H1 (cell line): ENCODE measurements at regions not wholly inside any gene's neighbourhood (a gene's known extent, or its start where the extent isn't known, plus 50 kb on each side); places are given as distances from the start of the nearest gene placed in this dataset.

ENCODE experiments used
- CTCF ChIA-PET: fragments of 300-600 bp; sonication (Branson Sonifier 250); formaldehyde crosslinking; loops from one replicate; lab custom pipeline; 2021; ENCODE audit not compliant: partially characterized antibody; lab: Charles Lee
- POLR2A ChIA-PET: fragments of 300-600 bp; sonication (Branson Sonifier 250); formaldehyde crosslinking; loops from one replicate; lab custom pipeline; 2021; ENCODE audit warnings: inconsistent platforms; ENCODE audit not compliant: partially characterized antibody; lab: Charles Lee
- DNase-seq, 2 experiments: peaks; one replicate each; pipeline versions ENCODE4 v3.0.0 to v3.0.0-alpha.2; 2010 to 2022; ENCODE audit warnings: low spot score in 2 of 2, low read depth in 1 of 2, mixed read lengths in 1 of 2
- FAIRE-seq: peaks from 2 replicates; lab custom pipeline; 2011; peaks lifted over from hg19 to GRCh38; lab: Jason Lieb, UNC
- H2AFZ ChIP-seq: 2 replicates; pipeline ENCODE4 v1.8.1; 2012; ENCODE audit warnings: low read length, inconsistent platforms
- H2AK5ac ChIP-seq: 2 replicates; pipeline ENCODE4 v1.6.1; 2013; ENCODE audit warnings: low read depth, low read length
- H2BK120ac ChIP-seq: replicated peaks from 2 replicates; pipeline ENCODE3; 2013; ENCODE audit warnings: low read depth, low read length, inconsistent platforms
- H2BK12ac ChIP-seq: 2 replicates; pipeline ENCODE4 v1.6.1; 2013; ENCODE audit warnings: low read depth, low read length
- H2BK15ac ChIP-seq: 2 replicates; pipeline ENCODE4 v1.6.1; 2013; ENCODE audit warnings: low read length
- H2BK20ac ChIP-seq: 2 replicates; pipeline ENCODE4 v1.6.1; 2013; ENCODE audit warnings: low read length
- H2BK5ac ChIP-seq: 2 replicates; pipeline ENCODE4 v1.6.1; 2013; ENCODE audit warnings: low read depth, low read length
- H3K14ac ChIP-seq: 2 replicates; pipeline ENCODE4 v1.6.1; 2013; ENCODE audit warnings: inconsistent platforms; ENCODE audit not compliant: insufficient read length
- H3K18ac ChIP-seq: 2 replicates; pipeline ENCODE4 v1.6.1; 2013; ENCODE audit warnings: low read length; ENCODE audit errors: extremely low read depth
- H3K23ac ChIP-seq: 2 replicates; pipeline ENCODE4 v1.6.1; 2013; ENCODE audit warnings: inconsistent platforms; ENCODE audit not compliant: insufficient read length
- H3K23me2 ChIP-seq: 2 replicates; pipeline ENCODE4 v1.6.1; 2013; ENCODE audit warnings: low read depth, low read length
- H3K27ac ChIP-seq: 2 replicates; pipeline ENCODE4 v1.6.1; 2011; ENCODE audit warnings: low read depth, low read length, inconsistent platforms
- H3K27me3 ChIP-seq, 4 experiments: replicated peaks in 1 of 4; 1 replicate in 1 of 4; 2 replicates in 3 of 4; pipeline versions ENCODE4 v1.6.1 to v1.8.1; 2011 to 2013; ENCODE audit warnings: low read length in 3 of 4, mild to moderate bottlenecking in 3 of 4, inconsistent platforms in 2 of 4, mixed read lengths in 2 of 4, moderate library complexity in 1 of 4; ENCODE audit not compliant: control insufficient read depth in 3 of 4, insufficient read depth in 3 of 4; ENCODE audit errors: extremely low read depth in 1 of 4
- H3K36me3 ChIP-seq, 4 experiments: 2 replicates each; pipeline versions ENCODE4 v1.6.1 to v1.8.1; 2011 to 2013; ENCODE audit warnings: mild to moderate bottlenecking in 4 of 4, low read length in 3 of 4, moderate library complexity in 2 of 4, control low read depth in 1 of 4, inconsistent platforms in 1 of 4; ENCODE audit not compliant: insufficient read depth in 4 of 4, control insufficient read depth in 2 of 4
- H3K4ac ChIP-seq: replicated peaks from 2 replicates; pipeline ENCODE3; 2013; ENCODE audit warnings: low read length, low read depth, mixed read lengths, inconsistent platforms; ENCODE audit not compliant: insufficient read length
- H3K4me1 ChIP-seq, 4 experiments: replicated peaks in 1 of 4; 1 replicate in 1 of 4; 2 replicates in 3 of 4; pipeline versions ENCODE4 v1.6.1 to v1.8.1; 2011 to 2013; ENCODE audit warnings: low read length in 3 of 4, inconsistent platforms in 2 of 4, mixed read lengths in 1 of 4; ENCODE audit not compliant: insufficient read depth in 4 of 4, control insufficient read depth in 3 of 4
- H3K4me2 ChIP-seq, 2 experiments: 2 replicates each; pipeline versions ENCODE4 v1.6.1 to v1.8.1; 2011 to 2013; ENCODE audit warnings: low read depth in 2 of 2, low read length in 2 of 2, control low read depth in 1 of 2, inconsistent platforms in 1 of 2, mild to moderate bottlenecking in 1 of 2; ENCODE audit not compliant: insufficient read depth in 1 of 2
- H3K4me3 ChIP-seq, 4 experiments: fragments of 200-600, 300-600 bp in 1 of 4; sonication (generic), shearing (Covaris generic), sonication (Bioruptor Twin) in 1 of 4; 2 replicates each; pipeline versions ENCODE4 v1.5.1 to v1.8.1; 2011 to 2016; ENCODE audit warnings: low read length in 4 of 4, low read depth in 3 of 4, control low read depth in 2 of 4, inconsistent platforms in 2 of 4, mild to moderate bottlenecking in 2 of 4, mixed read lengths in 1 of 4, moderate library complexity in 1 of 4; ENCODE audit not compliant: insufficient read depth in 2 of 4; ENCODE audit errors: extremely low read depth in 1 of 4
- H3K56ac ChIP-seq: replicated peaks from 2 replicates; pipeline ENCODE3; 2013; ENCODE audit warnings: low read depth, mild to moderate bottlenecking, mixed read lengths, low read length, inconsistent platforms; ENCODE audit not compliant: insufficient read length
- H3K79me1 ChIP-seq: 2 replicates; pipeline ENCODE4 v1.6.1; 2013; ENCODE audit warnings: low read depth, low read length, control low read depth
- H3K79me2 ChIP-seq, 2 experiments: 2 replicates each; pipeline versions ENCODE4 v1.6.1 to v1.8.1; 2012 to 2013; ENCODE audit warnings: low read length in 2 of 2, mild to moderate bottlenecking in 2 of 2, inconsistent platforms in 1 of 2; ENCODE audit not compliant: insufficient read depth in 2 of 2, control insufficient read depth in 1 of 2
- H3K9ac ChIP-seq, 4 experiments: replicated peaks in 1 of 4; 1 replicate in 1 of 4; 2 replicates in 3 of 4; pipeline versions ENCODE4 v1.6.1 to v1.8.1; 2011 to 2013; ENCODE audit warnings: low read depth in 3 of 4, low read length in 3 of 4, control low read depth in 2 of 4, mild to moderate bottlenecking in 2 of 4, moderate library complexity in 2 of 4, inconsistent platforms in 1 of 4; ENCODE audit errors: extremely low read depth in 1 of 4
- H3K9me3 ChIP-seq, 2 experiments: 2 replicates each; pipeline versions ENCODE4 v1.6.1 to v1.8.1; 2012 to 2013; ENCODE audit warnings: mild to moderate bottlenecking in 2 of 2, moderate library complexity in 2 of 2, control low read depth in 1 of 2, inconsistent platforms in 1 of 2, low read depth in 1 of 2, low read length in 1 of 2, mixed read lengths in 1 of 2; ENCODE audit not compliant: insufficient read depth in 2 of 2
- H4K20me1 ChIP-seq, 2 experiments: replicated peaks in 1 of 2; 2 replicates each; pipeline versions ENCODE3 to v1.8.1; 2011 to 2013; ENCODE audit warnings: inconsistent platforms in 2 of 2, low read length in 2 of 2, mild to moderate bottlenecking in 1 of 2; ENCODE audit not compliant: insufficient read depth in 2 of 2, control insufficient read depth in 1 of 2
- H4K5ac ChIP-seq: 2 replicates; pipeline ENCODE4 v1.6.1; 2013; ENCODE audit warnings: low read length, low read depth, mixed read lengths, inconsistent platforms; ENCODE audit not compliant: insufficient read length
- H4K8ac ChIP-seq: 2 replicates; pipeline ENCODE4 v1.8.0; 2013; ENCODE audit warnings: mild to moderate bottlenecking, moderate library complexity, low read length, inconsistent platforms; ENCODE audit not compliant: insufficient read depth; ENCODE audit errors: extremely low read depth
- H4K91ac ChIP-seq: replicated peaks from 2 replicates; pipeline ENCODE3; 2013; ENCODE audit warnings: low read length, mixed read lengths, inconsistent platforms; ENCODE audit not compliant: insufficient read length
- GABPA ChIP-seq: IDR thresholded peaks from 2 replicates; pipeline ENCODE4 v1.6.1; 2011; ENCODE audit warnings: mild to moderate bottlenecking, low read length, moderate library complexity, borderline replicate concordance; ENCODE audit not compliant: insufficient read depth
- POU5F1 ChIP-seq: IDR thresholded peaks from 2 replicates; pipeline ENCODE4 v1.6.1; 2011; ENCODE audit warnings: low read depth, mild to moderate bottlenecking, low read length, moderate library complexity

DNA sequence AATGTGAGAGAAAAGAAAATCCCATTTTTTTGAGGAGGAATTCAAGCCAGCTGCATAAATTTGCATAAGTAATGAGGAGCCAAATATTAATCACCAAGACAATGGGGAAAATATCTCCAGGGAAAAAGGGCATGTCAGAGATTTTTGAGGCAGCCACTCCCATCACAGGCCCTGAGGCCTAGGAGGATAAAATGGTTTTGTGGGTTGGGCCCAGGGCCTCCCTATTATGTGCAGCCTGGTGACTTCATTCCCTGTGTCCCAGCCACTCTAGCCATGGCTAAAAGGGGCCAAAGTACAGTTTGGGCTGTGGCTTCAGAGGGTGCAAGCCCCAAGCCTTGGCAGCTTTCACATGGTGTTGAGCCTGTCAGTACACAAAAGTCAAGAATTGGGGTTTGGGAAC lies 1051.0 kb upstream of the FOXG1 start:
- no peak overlapping the region for H2BK20ac ChIP-seq
- no peak overlapping the region for H3K4me3 ChIP-seq
- H3K4me1 ChIP-seq, result no peaks in the 10 kb centered on the region
- FAIRE-seq (no peak), DNase-seq (no peak)
- no peak overlapping the region for H3K56ac ChIP-seq
- no peak overlapping the region for H2AK5ac ChIP-seq
- H3K23me2 ChIP-seq, result no peaks in the 10 kb centered on the region
- no peak overlapping the region for H2AFZ ChIP-seq
- peaks cover 25 to 28% of the 10 kb centered on the region in 2 experiments for H3K9me3 ChIP-seq
- ChIA-PET CTCF (no interaction called here), POLR2A (no interaction called here)
- H3K36me3 ChIP-seq, result no peaks in the 10 kb centered on the region
- H4K91ac ChIP-seq, result no peak overlapping the region
- TF ChIP-seq POU5F1 (no peak), GABPA (no peak)
- no peak overlapping the region for H3K23ac ChIP-seq
- no peak overlapping the region for H4K5ac ChIP-seq
- no peak overlapping the region for H2BK120ac ChIP-seq
- no peak overlapping the region for H3K9ac ChIP-seq
- no peak overlapping the region for H3K4ac ChIP-seq
- H2BK15ac ChIP-seq, result no peak overlapping the region
- no peaks in the 10 kb centered on the region for H4K20me1 ChIP-seq
- H3K79me2 ChIP-seq, result no peaks in the 10 kb centered on the region
- H3K27me3 ChIP-seq, result peaks cover 0 to 2% (median 0%) of the 10 kb centered on the region in 4 experiments; a peak in 1 of 7 replicates
- no peak overlapping the region for H3K27ac ChIP-seq
- no peak overlapping the region for H4K8ac ChIP-seq
- no peak overlapping the region for H3K4me2 ChIP-seq
- H3K18ac ChIP-seq, result no peak overlapping the region
- H2BK5ac ChIP-seq, result no peak overlapping the region
- no peak overlapping the region for H2BK12ac ChIP-seq
- no peak overlapping the region for H3K14ac ChIP-seq
- H3K79me1 ChIP-seq, result no peaks in the 10 kb centered on the region
